HCT116 (cell line): ENCODE measurements at regions not wholly inside any gene's neighbourhood (a gene's known extent, or its start where the extent isn't known, plus 50 kb on each side); places are given as distances from the start of the nearest gene placed in this dataset.

Experiments
- ATAC-seq: fragments of 200-7000 bp; cut with Tn5 transposase; 2 replicates; pipeline ENCODE4 v1.9.1; 2020; ENCODE audit warnings: mild to moderate bottlenecking, moderate library complexity
- BruUV-seq: library from RNA; stranded (reverse); fragments of 400-500 nt; replicated peaks from 2 replicates; lab custom pipeline; 2021; lab: Mats Ljungman, UMichigan
- CTCF ChIA-PET: fragments of 300-600 bp; sonication (Branson Sonifier 250); formaldehyde crosslinking; loops from one replicate; lab custom pipeline; 2021; ENCODE audit warnings: antibody characterized with exemption; lab: Charles Lee
- POLR2A ChIA-PET: fragments of 300-600, 350-600 bp; sonication (Branson Sonifier 250); formaldehyde crosslinking; loops from one replicate; lab custom pipeline; 2021; ENCODE audit warnings: antibody characterized with exemption; lab: Charles Lee
- RAD21 ChIA-PET, 2 experiments: fragments of 300-600 bp; sonication (Branson Sonifier 250); formaldehyde crosslinking; loops; one replicate each; lab custom pipeline; 2023; ENCODE audit warnings: low total read pairs in 2 of 2; ENCODE audit not compliant: uncharacterized antibody in 2 of 2, unreplicated experiment in 2 of 2, low non-redundant PET in 1 of 2; lab: Charles Lee
- DNase-seq: peaks from one replicate; pipeline ENCODE4 v3.0.0-alpha.2; 2010; ENCODE audit warnings: low read depth, low spot score
- H2AFZ ChIP-seq: fragments of 200-600 bp; shearing (Covaris generic), sonication (generic); 2 replicates; pipeline ENCODE4 v1.6.1; 2017; ENCODE audit warnings: low read depth, mixed run types, mixed read lengths, antibody characterized with exemption, low read length; ENCODE audit not compliant: poor library complexity, severe bottlenecking
- H3K27ac ChIP-seq: 2 replicates; pipeline ENCODE4 v1.5.1; 2012; ENCODE audit warnings: low read depth, low read length
- H3K27me3 ChIP-seq: fragments of 200-600 bp; sonication (generic); 2 replicates; pipeline ENCODE4 v1.6.1; 2016; ENCODE audit warnings: mixed run types, low read length, mixed read lengths; ENCODE audit not compliant: insufficient read depth
- H3K36me3 ChIP-seq, 2 experiments: fragments of 200-500 bp in 1 of 2; fragments of 200-600 bp in 1 of 2; sonication (Bioruptor generic) in 1 of 2; sonication (generic) in 1 of 2; 2 replicates each; pipeline versions ENCODE4 v1.5.1 to v1.6.1; 2014 to 2016; ENCODE audit warnings: low read length in 2 of 2, inconsistent platforms in 1 of 2, mixed read lengths in 1 of 2, mixed run types in 1 of 2; ENCODE audit not compliant: insufficient read depth in 2 of 2, control insufficient read depth in 1 of 2
- H3K4me1 ChIP-seq, 2 experiments: fragments of 200-600 bp in 1 of 2; sonication (generic) in 1 of 2; 2 replicates each; pipeline versions ENCODE4 v1.5.1 to v1.6.1; 2012 to 2017; ENCODE audit warnings: low read length in 2 of 2, inconsistent platforms in 1 of 2, mild to moderate bottlenecking in 1 of 2, mixed read lengths in 1 of 2, mixed run types in 1 of 2, moderate library complexity in 1 of 2; ENCODE audit not compliant: insufficient read depth in 2 of 2, control insufficient read depth in 1 of 2
- H3K4me2 ChIP-seq: fragments of 200-600 bp; sonication (generic); 2 replicates; pipeline ENCODE4 v1.6.1; 2017; ENCODE audit warnings: mixed run types, low read length, mixed read lengths
- H3K4me3 ChIP-seq, 2 experiments: fragments of 200-600 bp in 1 of 2; sonication (generic) in 1 of 2; replicated peaks in 1 of 2; 2 replicates each; pipeline ENCODE4 v1.5.1; 2011 to 2016; ENCODE audit warnings: low read length in 2 of 2, control low read depth in 1 of 2, low read depth in 1 of 2, mild to moderate bottlenecking in 1 of 2, mixed read lengths in 1 of 2, mixed run types in 1 of 2
- H3K79me2 ChIP-seq: fragments of 200-600 bp; sonication (generic); 2 replicates; pipeline ENCODE4 v1.6.1; 2017; ENCODE audit warnings: mild to moderate bottlenecking, mixed run types, low read length, moderate library complexity, mixed read lengths; ENCODE audit not compliant: insufficient read depth
- H3K9ac ChIP-seq: fragments of 200-600 bp; sonication (generic); 2 replicates; pipeline ENCODE4 v1.6.1; 2016; ENCODE audit warnings: low read length, mixed read lengths
- H3K9me2 ChIP-seq: fragments of 200-600 bp; sonication (generic), shearing (Covaris generic); 2 replicates; pipeline ENCODE4 v1.6.1; 2017; ENCODE audit warnings: mixed run types, mild to moderate bottlenecking, moderate library complexity; ENCODE audit not compliant: insufficient read depth
- H3K9me3 ChIP-seq, 2 experiments: fragments of 200-500 bp in 1 of 2; fragments of 200-600 bp in 1 of 2; sonication (Bioruptor generic) in 1 of 2; sonication (generic) in 1 of 2; 2 replicates each; pipeline ENCODE4 v1.6.1; 2014 to 2017; ENCODE audit warnings: low read length in 2 of 2, mixed read lengths in 2 of 2, inconsistent platforms in 1 of 2, low read depth in 1 of 2, mild to moderate bottlenecking in 1 of 2, mixed run types in 1 of 2, moderate library complexity in 1 of 2; ENCODE audit not compliant: control insufficient read depth in 1 of 2, insufficient read depth in 1 of 2
- H4K20me1 ChIP-seq: fragments of 200-600 bp; sonication (generic), shearing (Covaris generic); 2 replicates; pipeline ENCODE4 v1.6.1; 2017; ENCODE audit warnings: mixed run types, mild to moderate bottlenecking, moderate library complexity; ENCODE audit not compliant: insufficient read depth
- EZH2 ChIP-seq: fragments of 200-600 bp; sonication (generic); IDR thresholded peaks from 2 replicates; pipeline ENCODE4 v1.6.1; 2017; ENCODE audit warnings: antibody characterized with exemption, mixed run types
- FOSL1 ChIP-seq: IDR thresholded peaks from 2 replicates; pipeline ENCODE4 v1.6.1; 2012; ENCODE audit warnings: low read depth
- RAD21 ChIP-seq: IDR thresholded peaks from 2 replicates; pipeline ENCODE4 v1.6.1; 2012; ENCODE audit warnings: low read depth, mild to moderate bottlenecking
- SP1 ChIP-seq: IDR thresholded peaks from 2 replicates; pipeline ENCODE4 v1.6.1; 2012; ENCODE audit warnings: low read depth
- SRF ChIP-seq: IDR thresholded peaks from 2 replicates; pipeline ENCODE4 v1.6.1; 2012; ENCODE audit warnings: low read depth
- TCF7L2 ChIP-seq: IDR thresholded peaks from 2 replicates; pipeline ENCODE4 v1.7.0; 2011; ENCODE audit warnings: borderline replicate concordance, inconsistent platforms; ENCODE audit not compliant: insufficient read depth, insufficient read length; ENCODE audit errors: extremely low read depth
- YY1 ChIP-seq: IDR thresholded peaks from 2 replicates; pipeline ENCODE4 v1.6.1; 2011; ENCODE audit warnings: low read length, low read depth, moderate library complexity, mild to moderate bottlenecking; ENCODE audit not compliant: insufficient replicate concordance; ENCODE audit errors: extremely low read depth
- intact Hi-C: fragments of 100-400 bp; cut with micrococcal nuclease; formaldehyde crosslinking; loops from 2 replicates; pipeline ENCODE4 v1.10.0; 2022
- TF ChIP-seq, protein P1 (sequence below), 3 experiments: fragments of 200-600 bp in 1 of 3; sonication (generic) in 1 of 3; IDR thresholded peaks in 2 of 3; conservative IDR thresholded peaks in 1 of 3; 2 replicates each; pipeline ENCODE4 v1.5.1; 2012 to 2017; ENCODE audit warnings: low read depth in 2 of 3, low read length in 2 of 3, antibody characterized with exemption in 1 of 3, borderline replicate concordance in 1 of 3, control low read depth in 1 of 3, mild to moderate bottlenecking in 1 of 3, mixed read lengths in 1 of 3, mixed run types in 1 of 3, moderate library complexity in 1 of 3; ENCODE audit not compliant: insufficient read depth in 1 of 3
- TF ChIP-seq, protein P2 (sequence below): IDR thresholded peaks from 2 replicates; pipeline ENCODE4 v1.6.1; 2012

DNA sequence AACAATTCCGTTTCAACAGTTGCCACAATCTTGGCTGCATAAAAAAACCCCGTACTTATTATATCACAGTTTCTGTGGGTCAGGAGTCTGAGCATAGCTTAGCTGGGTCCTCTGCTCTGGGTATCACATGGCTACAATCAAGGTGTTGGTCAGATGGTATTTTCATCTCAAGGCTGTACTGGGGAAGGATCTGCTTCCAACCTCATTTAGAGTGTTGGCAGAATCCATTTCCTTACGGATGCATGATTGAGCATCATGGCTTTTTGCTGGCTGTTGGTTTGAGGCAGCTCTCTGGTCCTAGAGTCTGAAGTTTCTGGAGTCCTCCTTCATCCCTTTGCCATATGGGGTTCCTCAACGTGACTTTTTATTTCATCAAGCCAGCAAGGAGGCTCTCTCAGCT is 177.0 kb downstream of the HAPSTR1 start:
- ChIA-PET POLR2A (no interaction called here), CTCF (no interaction called here), RAD21 (no interaction called here)
- Histone ChIP-seq H3K27ac (no peak overlapping the region), H3K9me3 (no peaks in the 10 kb centered on the region), H3K79me2 (no peaks in the 10 kb centered on the region), H3K27me3 (peaks cover 48% of the 10 kb centered on the region), H3K9me2 (no peaks in the 10 kb centered on the region), H3K4me3 (no peak overlapping the region), H2AFZ (no peak overlapping the region), H4K20me1 (no peaks in the 10 kb centered on the region), H3K36me3 (no peaks in the 10 kb centered on the region), H3K4me1 (no peaks in the 10 kb centered on the region), H3K9ac (no peak overlapping the region), H3K4me2 (no peak overlapping the region)
- intact Hi-C loops: no loop called here
- DNase-seq: no peak
- no peak for ATAC-seq
- no peak for TF ChIP-seq SRF
- TF ChIP-seq FOSL1: no peak
- TF ChIP-seq EZH2: no peak
- TF ChIP-seq, protein P1, sequence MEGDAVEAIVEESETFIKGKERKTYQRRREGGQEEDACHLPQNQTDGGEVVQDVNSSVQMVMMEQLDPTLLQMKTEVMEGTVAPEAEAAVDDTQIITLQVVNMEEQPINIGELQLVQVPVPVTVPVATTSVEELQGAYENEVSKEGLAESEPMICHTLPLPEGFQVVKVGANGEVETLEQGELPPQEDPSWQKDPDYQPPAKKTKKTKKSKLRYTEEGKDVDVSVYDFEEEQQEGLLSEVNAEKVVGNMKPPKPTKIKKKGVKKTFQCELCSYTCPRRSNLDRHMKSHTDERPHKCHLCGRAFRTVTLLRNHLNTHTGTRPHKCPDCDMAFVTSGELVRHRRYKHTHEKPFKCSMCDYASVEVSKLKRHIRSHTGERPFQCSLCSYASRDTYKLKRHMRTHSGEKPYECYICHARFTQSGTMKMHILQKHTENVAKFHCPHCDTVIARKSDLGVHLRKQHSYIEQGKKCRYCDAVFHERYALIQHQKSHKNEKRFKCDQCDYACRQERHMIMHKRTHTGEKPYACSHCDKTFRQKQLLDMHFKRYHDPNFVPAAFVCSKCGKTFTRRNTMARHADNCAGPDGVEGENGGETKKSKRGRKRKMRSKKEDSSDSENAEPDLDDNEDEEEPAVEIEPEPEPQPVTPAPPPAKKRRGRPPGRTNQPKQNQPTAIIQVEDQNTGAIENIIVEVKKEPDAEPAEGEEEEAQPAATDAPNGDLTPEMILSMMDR (IDR thresholded peaks at IDR 0.05 in 2 of 3, conservative IDR thresholded peaks at IDR 0.05 in 1 of 3; ENCODE audit: borderline replicate concordance in 1 of 3, insufficient read depth in 1 of 3, low read depth in 2 of 3, low read length in 2 of 3): no peak
- TF ChIP-seq, protein P2, sequence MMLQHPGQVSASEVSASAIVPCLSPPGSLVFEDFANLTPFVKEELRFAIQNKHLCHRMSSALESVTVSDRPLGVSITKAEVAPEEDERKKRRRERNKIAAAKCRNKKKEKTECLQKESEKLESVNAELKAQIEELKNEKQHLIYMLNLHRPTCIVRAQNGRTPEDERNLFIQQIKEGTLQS: no peak
- TF ChIP-seq YY1: no peak
- no peak for TF ChIP-seq SP1
- BruUV-seq: no TSS peak

DNA sequence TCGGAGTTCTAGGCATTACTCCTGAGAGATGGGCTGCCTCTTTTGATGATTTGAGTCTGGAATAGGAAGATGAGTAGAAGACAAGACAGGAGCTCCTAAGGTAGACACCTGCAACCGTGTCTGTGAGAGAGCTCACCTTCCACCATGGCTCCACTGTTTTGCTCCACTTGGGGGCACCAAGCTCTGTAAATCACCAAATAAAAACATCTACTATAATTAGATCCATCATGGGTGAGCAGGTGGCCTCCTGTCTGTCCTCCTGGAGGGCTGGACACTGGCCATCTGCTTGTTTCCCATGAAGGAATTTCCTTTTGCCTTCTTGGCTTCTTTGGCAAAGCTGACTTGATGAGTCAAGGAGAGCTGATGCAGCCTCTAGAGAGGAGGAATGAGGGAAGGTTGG is 179.0 kb downstream of the HAPSTR1 start:
- ATAC-seq (no peak), DNase-seq (no peak)
- intact Hi-C loops: no loop called here
- no peak overlapping the region for H3K27ac ChIP-seq
- no peak overlapping the region for H3K9ac ChIP-seq
- H3K9me2 ChIP-seq: no peaks in the 10 kb centered on the region
- H3K36me3 ChIP-seq: no peaks in the 10 kb centered on the region
- H3K79me2 ChIP-seq: no peaks in the 10 kb centered on the region
- no TSS peak for BruUV-seq
- ChIA-PET RAD21 (interaction anchor here in 1 of 2 experiments (0.6 kb wide), 1 partner anchor 933 kb away, joined by 4 read pairs; no protein-coding TSS in a partner anchor), POLR2A (interaction anchor here (0.6 kb wide), 1 partner anchor 116 kb away, joined by 4 read pairs; no protein-coding TSS in a partner anchor), CTCF (interaction anchor here (1.2 kb wide), 1 partner anchor 15 kb away, joined by 3 read pairs; no protein-coding TSS in a partner anchor)
- TF ChIP-seq RAD21 (no peak), TCF7L2 (no peak)
- TF ChIP-seq, protein P1 (IDR thresholded peaks at IDR 0.05 in 2 of 3, conservative IDR thresholded peaks at IDR 0.05 in 1 of 3; ENCODE audit: borderline replicate concordance in 1 of 3, insufficient read depth in 1 of 3, low read depth in 2 of 3, low read length in 2 of 3): 0 out of 6 replicates have a peak, but pooled peaks of 1 of the 3 experiments have one; percentile 13
- H3K4me3 ChIP-seq: no peak overlapping the region
- no peaks in the 10 kb centered on the region for H4K20me1 ChIP-seq
- H3K9me3 ChIP-seq: no peaks in the 10 kb centered on the region
- no peaks in the 10 kb centered on the region for H3K4me1 ChIP-seq
- H2AFZ ChIP-seq: no peak overlapping the region
- no peak overlapping the region for H3K4me2 ChIP-seq
- peaks cover 41% of the 10 kb centered on the region for H3K27me3 ChIP-seq
